Suppressor macrophage (primary cell): ENCODE measurements at regions not wholly inside any gene's neighbourhood (a gene's known extent, or its start where the extent isn't known, plus 50 kb on each side); places are given as distances from the start of the nearest gene placed in this dataset.
A peak's percentile ranks its signal among the peaks of the same experiment; 100 is the strongest.
"Not testable (repeated sequence)": the region's sequence is repeated elsewhere in the genome, so short reads cannot be mapped to it uniquely, and the experiment has no call there.

Experiments
- DNase-seq, 4 experiments: peaks; one replicate each; pipeline ENCODE4 v3.0.0-alpha.2; 2020 to 2022

GRCh38 chr4:156391325-156391653 is 437.6 kb upstream of the CTSO start:
- DNase-seq: no peak

GRCh38 chr4:156390599-156391324 is 437.1 kb upstream of the CTSO start:
- no peak for DNase-seq

GRCh38 chr4:156388826-156389225 is 435.2 kb upstream of the CTSO start:
- no peak for DNase-seq

- peak; percentile 43 to 74 (median 56) for DNase-seq
Observed at GRCh38 chr4:156378033-156378665, 424.5 kb upstream of the CTSO start.

GRCh38 chr4:156377036-156377710 is 423.5 kb upstream of the CTSO start:
- DNase-seq: peak in 1 of 4 experiments; percentile 4

GRCh38 chr4:156374894-156375293 is 421.2 kb upstream of the CTSO start:
- DNase-seq: no peak

GRCh38 chr4:156374069-156374468 is 420.4 kb upstream of the CTSO start:
- no peak for DNase-seq

GRCh38 chr4:156367502-156367901 is 413.8 kb upstream of the CTSO start:
- DNase-seq: not testable (repeated sequence)

GRCh38 chr4:156362581-156362980 is 408.9 kb upstream of the CTSO start:
- no peak for DNase-seq

GRCh38 chr4:156347412-156348075 is 393.9 kb upstream of the CTSO start:
- no peak for DNase-seq

- no peak for DNase-seq
Observed at GRCh38 chr4:156346959-156347385, 393.3 kb upstream of the CTSO start.

GRCh38 chr4:156344397-156344796 is 390.7 kb upstream of the CTSO start:
- no peak for DNase-seq

- no peak for DNase-seq
Observed at GRCh38 chr4:156336511-156336910, 382.8 kb upstream of the CTSO start.

GRCh38 chr4:156335721-156336120 is 382.1 kb upstream of the CTSO start:
- no peak for DNase-seq

- DNase-seq: peak; percentile 6 to 49 (median 34)
Observed at GRCh38 chr4:156330436-156331031, 376.9 kb upstream of the CTSO start.

- DNase-seq: peak; percentile 53 to 87 (median 70)
Observed at GRCh38 chr4:156329779-156330178, 376.1 kb upstream of the CTSO start.

GRCh38 chr4:156328882-156329281 is 375.2 kb upstream of the CTSO start:
- no peak for DNase-seq

- peak in 3 of 4 experiments; percentile 7 to 39 (median 8) for DNase-seq
Observed at GRCh38 chr4:156326246-156326645, 372.6 kb upstream of the CTSO start.

- DNase-seq: no peak
Observed at GRCh38 chr4:156322592-156322991, 368.9 kb upstream of the CTSO start.

GRCh38 chr4:156321203-156321602 is 367.5 kb upstream of the CTSO start:
- no peak for DNase-seq

- no peak for DNase-seq
Observed at GRCh38 chr4:156313497-156313896, 359.8 kb upstream of the CTSO start.

GRCh38 chr4:156312261-156312847 is 358.7 kb upstream of the CTSO start:
- no peak for DNase-seq
